CD4-positive, alpha-beta T cell (primary cell): ENCODE measurements at regions not wholly inside any gene's neighbourhood (a gene's known extent, or its start where the extent isn't known, plus 50 kb on each side); places are given as distances from the start of the nearest gene placed in this dataset.

Experiments used
- ATAC-seq: fragments of 200-7000 bp; cut with Tn5 transposase; one replicate; pipeline ENCODE4 v1.10.0; 2022; ENCODE audit warnings: mild to moderate bottlenecking; ENCODE audit not compliant: poor library complexity
- CTCF ChIA-PET: fragments of 350-600 bp; sonication (Branson Sonifier 250); formaldehyde crosslinking; loops from one replicate; lab custom pipeline; 2021; ENCODE audit warnings: antibody characterized with exemption, inconsistent platforms; lab: Charles Lee
- POLR2A ChIA-PET: fragments of 350-600 bp; sonication (Branson Sonifier 250); formaldehyde crosslinking; loops from one replicate; lab custom pipeline; 2021; ENCODE audit warnings: antibody characterized with exemption, inconsistent platforms; lab: Charles Lee
- DNase-seq, 14 experiments: peaks; one replicate each; pipeline ENCODE4 v3.0.0-alpha.2; 2013 to 2020; ENCODE audit warnings: mixed read lengths in 2 of 14
- H3K27ac ChIP-seq, 2 donors: one replicate each; pipeline versions ENCODE4 v1.5.1 to v1.7.0; 2013; ENCODE audit warnings: low read length in 2 of 2, low read depth in 1 of 2, mild to moderate bottlenecking in 1 of 2
- H3K27me3 ChIP-seq, 2 experiments: 1 replicate in 1 of 2; 2 replicates in 1 of 2; pipeline versions ENCODE4 v1.6.1 to v1.7.0; 2013; ENCODE audit warnings: low read length in 2 of 2, control low read depth in 1 of 2, mild to moderate bottlenecking in 1 of 2, moderate library complexity in 1 of 2; ENCODE audit not compliant: insufficient read depth in 2 of 2, control insufficient read depth in 1 of 2
- H3K36me3 ChIP-seq: one replicate; pipeline ENCODE4 v1.6.1; 2013; ENCODE audit warnings: low read length, control low read depth; ENCODE audit not compliant: insufficient read depth
- H3K4me1 ChIP-seq: one replicate; pipeline ENCODE4 v1.6.1; 2013; ENCODE audit warnings: low read length, control low read depth; ENCODE audit not compliant: insufficient read depth
- H3K4me3 ChIP-seq: one replicate; pipeline ENCODE4 v1.5.1; 2013; ENCODE audit warnings: mild to moderate bottlenecking, low read length, moderate library complexity
- H3K9me3 ChIP-seq, 2 experiments: 1 replicate in 1 of 2; 2 replicates in 1 of 2; pipeline versions ENCODE4 v1.6.1 to v1.7.0; 2013; ENCODE audit warnings: low read length in 2 of 2, mild to moderate bottlenecking in 2 of 2, control low read depth in 1 of 2, moderate library complexity in 1 of 2; ENCODE audit not compliant: control insufficient read depth in 1 of 2, insufficient read depth in 1 of 2
- H3K27ac Mint-ChIP-seq: one replicate; pipeline ENCODE4 v1.8.0; 2020; ENCODE audit warnings: mixed read lengths
- H3K27me3 Mint-ChIP-seq: one replicate; pipeline ENCODE4 v1.8.0; 2021; ENCODE audit warnings: mixed read lengths
- H3K36me3 Mint-ChIP-seq: one replicate; pipeline ENCODE4 v1.8.0; 2021; ENCODE audit warnings: low read depth, mixed read lengths
- H3K4me1 Mint-ChIP-seq: one replicate; pipeline ENCODE4 v1.8.0; 2021; ENCODE audit warnings: low read depth, mixed read lengths
- H3K4me3 Mint-ChIP-seq: one replicate; pipeline ENCODE4 v1.8.0; 2020; ENCODE audit warnings: mild to moderate bottlenecking, mixed read lengths
- H3K9me3 Mint-ChIP-seq: one replicate; pipeline ENCODE4 v1.8.0; 2020; ENCODE audit warnings: mixed read lengths
- intact Hi-C, 2 experiments: fragments of 100-400 bp; cut with DNase I in 1 of 2; cut with micrococcal nuclease in 1 of 2; formaldehyde crosslinking; loops; one replicate each; pipeline versions ENCODE4 v1.15.1 to v1.9.0; 2023 to 2025; cut with DNase I, micrococcal nuclease
- TF ChIP-seq, protein P1 (sequence below): fragments of 200-600 bp; IDR thresholded peaks from one replicate; pipeline ENCODE4 v1.8.0; 2022; ENCODE audit warnings: antibody characterized with exemption, mild to moderate bottlenecking

DNA sequence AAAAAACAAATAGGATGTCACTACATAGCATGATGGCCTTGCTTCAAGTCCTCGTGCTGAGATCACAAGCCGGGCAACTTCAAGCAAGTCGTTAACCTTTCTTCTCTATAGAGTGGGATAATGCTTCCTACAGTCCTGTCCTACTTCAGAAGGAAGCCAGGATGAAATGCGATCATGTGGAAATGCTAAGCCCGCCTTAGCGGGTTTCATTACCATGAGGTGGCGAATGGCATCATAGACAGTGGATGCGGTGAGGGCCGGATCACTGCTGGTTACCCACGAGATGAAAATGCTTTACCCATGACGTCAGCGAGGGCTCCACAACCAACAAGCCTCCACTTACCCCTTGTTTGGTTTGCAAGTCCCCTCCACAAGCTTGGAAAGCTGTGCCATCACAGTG lies 206.4 kb downstream of the TBXT start:
- no peak overlapping the region for H3K27ac Mint-ChIP-seq
- H3K4me1 Mint-ChIP-seq: no peaks in the 10 kb centered on the region
- H3K36me3 Mint-ChIP-seq: no peaks in the 10 kb centered on the region
- ATAC-seq (no peak), DNase-seq (no peak)
- no peaks in the 10 kb centered on the region for H3K27me3 Mint-ChIP-seq
- H3K27me3 ChIP-seq: peaks cover 0 to 2% of the 10 kb centered on the region in 2 experiments
- no peaks in the 10 kb centered on the region for H3K9me3 Mint-ChIP-seq
- no peak overlapping the region for H3K4me3 Mint-ChIP-seq
- H3K4me1 ChIP-seq: no peaks in the 10 kb centered on the region
- no peaks in the 10 kb centered on the region for H3K36me3 ChIP-seq
- intact Hi-C loops: no loop called here
- CTCF ChIA-PET: no interaction called here
- H3K9me3 ChIP-seq: peaks cover 0 to 5% of the 10 kb centered on the region in 2 experiments
- no peak overlapping the region for H3K27ac ChIP-seq
- TF ChIP-seq, protein P1, sequence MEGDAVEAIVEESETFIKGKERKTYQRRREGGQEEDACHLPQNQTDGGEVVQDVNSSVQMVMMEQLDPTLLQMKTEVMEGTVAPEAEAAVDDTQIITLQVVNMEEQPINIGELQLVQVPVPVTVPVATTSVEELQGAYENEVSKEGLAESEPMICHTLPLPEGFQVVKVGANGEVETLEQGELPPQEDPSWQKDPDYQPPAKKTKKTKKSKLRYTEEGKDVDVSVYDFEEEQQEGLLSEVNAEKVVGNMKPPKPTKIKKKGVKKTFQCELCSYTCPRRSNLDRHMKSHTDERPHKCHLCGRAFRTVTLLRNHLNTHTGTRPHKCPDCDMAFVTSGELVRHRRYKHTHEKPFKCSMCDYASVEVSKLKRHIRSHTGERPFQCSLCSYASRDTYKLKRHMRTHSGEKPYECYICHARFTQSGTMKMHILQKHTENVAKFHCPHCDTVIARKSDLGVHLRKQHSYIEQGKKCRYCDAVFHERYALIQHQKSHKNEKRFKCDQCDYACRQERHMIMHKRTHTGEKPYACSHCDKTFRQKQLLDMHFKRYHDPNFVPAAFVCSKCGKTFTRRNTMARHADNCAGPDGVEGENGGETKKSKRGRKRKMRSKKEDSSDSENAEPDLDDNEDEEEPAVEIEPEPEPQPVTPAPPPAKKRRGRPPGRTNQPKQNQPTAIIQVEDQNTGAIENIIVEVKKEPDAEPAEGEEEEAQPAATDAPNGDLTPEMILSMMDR: no peak
- POLR2A ChIA-PET: no interaction called here
- no peak overlapping the region for H3K4me3 ChIP-seq

DNA sequence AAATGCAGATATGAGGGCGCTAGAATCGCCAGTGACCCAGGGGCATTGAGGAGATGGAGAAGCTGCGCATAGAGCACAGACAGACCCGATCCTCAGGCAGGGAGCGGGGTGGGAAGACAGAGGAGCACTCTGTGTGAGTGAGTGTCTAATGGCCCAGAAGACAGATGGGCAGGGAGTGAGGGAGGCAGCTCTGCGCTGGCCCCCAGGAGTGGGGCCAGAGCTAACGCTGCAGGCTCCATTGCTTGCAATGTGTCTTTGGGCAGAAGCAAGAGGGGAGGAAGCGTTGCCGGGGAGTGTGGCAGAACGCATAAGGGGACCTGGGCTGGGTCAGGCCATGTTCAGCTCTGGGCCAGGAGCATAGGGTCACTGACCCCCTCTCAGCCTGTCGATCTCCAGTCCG lies 207.0 kb downstream of the TBXT start:
- H3K36me3 ChIP-seq: no peaks in the 10 kb centered on the region
- ChIA-PET POLR2A (no interaction called here), CTCF (no interaction called here)
- H3K4me3 ChIP-seq: no peak overlapping the region
- TF ChIP-seq, protein P1: no peak
- Mint-ChIP-seq H3K4me3 (no peak overlapping the region), H3K27ac (no peak overlapping the region), H3K9me3 (no peaks in the 10 kb centered on the region), H3K36me3 (no peaks in the 10 kb centered on the region), H3K4me1 (no peaks in the 10 kb centered on the region), H3K27me3 (no peaks in the 10 kb centered on the region)
- no peaks in the 10 kb centered on the region for H3K4me1 ChIP-seq
- no peak overlapping the region for H3K27ac ChIP-seq
- intact Hi-C loops: no loop called here
- ATAC-seq: no peak
- H3K27me3 ChIP-seq: peaks cover 0 to 2% of the 10 kb centered on the region in 2 experiments
- no peak for DNase-seq
- peaks cover 0 to 5% of the 10 kb centered on the region in 2 experiments for H3K9me3 ChIP-seq

DNA sequence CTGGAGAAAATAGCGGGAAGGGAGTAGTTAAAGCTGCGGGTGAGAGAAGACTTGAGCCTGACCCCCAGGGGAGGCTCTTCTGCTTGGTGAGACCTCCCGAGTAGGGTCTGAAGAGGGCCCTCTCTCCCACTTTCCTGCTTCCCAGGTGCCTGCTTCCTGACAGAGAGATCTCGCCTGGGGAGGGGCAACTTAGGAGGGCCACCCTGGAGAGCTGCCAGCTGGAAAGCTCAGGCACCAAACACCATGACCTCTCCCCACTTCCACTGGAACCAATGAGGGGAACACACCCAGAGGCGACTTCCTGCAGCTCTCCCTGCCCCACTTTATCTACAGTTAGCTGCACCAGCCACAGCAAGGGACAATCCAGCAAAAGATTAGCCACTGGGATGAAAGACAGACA lies 208.0 kb downstream of the TBXT start:
- H3K4me1 Mint-ChIP-seq: no peaks in the 10 kb centered on the region
- peaks cover 0 to 2% of the 10 kb centered on the region in 2 experiments for H3K27me3 ChIP-seq
- peaks cover 5% of the 10 kb centered on the region for H3K27me3 Mint-ChIP-seq
- H3K9me3 Mint-ChIP-seq: no peaks in the 10 kb centered on the region
- H3K4me3 ChIP-seq: no peak overlapping the region
- intact Hi-C loops: no loop called here
- H3K27ac ChIP-seq: no peak overlapping the region
- POLR2A ChIA-PET: no interaction called here
- no peak for DNase-seq
- no peak for ATAC-seq
- CTCF ChIA-PET: no interaction called here
- H3K4me3 Mint-ChIP-seq: no peak overlapping the region
- no peaks in the 10 kb centered on the region for H3K36me3 ChIP-seq
- H3K4me1 ChIP-seq: no peaks in the 10 kb centered on the region
- no peaks in the 10 kb centered on the region for H3K9me3 ChIP-seq
- TF ChIP-seq, protein P1: no peak
- no peaks in the 10 kb centered on the region for H3K36me3 Mint-ChIP-seq
- H3K27ac Mint-ChIP-seq: no peak overlapping the region
